ENCODE measurements at regions not wholly inside any gene's neighbourhood (a gene's known extent, or its start where the extent isn't known, plus 50 kb on each side); places are given as distances from the start of the nearest gene placed in this dataset.

- Histone ChIP-seq H3K4me3 (ENCODE audit: extremely low read depth in 1 of 4, insufficient read depth in 2 of 4, low read depth in 3 of 4, low read length in 4 of 4) (no peak overlapping the region), H3K18ac (ENCODE audit: extremely low read depth, low read length) (no peak overlapping the region), H4K20me1 (replicated peaks in 1 of 2; ENCODE audit: control insufficient read depth in 1 of 2, insufficient read depth in 2 of 2, low read length in 2 of 2) (no peaks in the 10 kb centered on the region), H3K27me3 (replicated peaks in 1 of 4; ENCODE audit: control insufficient read depth in 3 of 4, extremely low read depth in 1 of 4, insufficient read depth in 3 of 4, low read length in 3 of 4) (peaks cover 0 to 1% (median 0%) of the 10 kb centered on the region in 4 experiments; a peak in 1 of 7 replicates), H3K9ac (replicated peaks in 1 of 4; ENCODE audit: extremely low read depth in 1 of 4, low read depth in 3 of 4, low read length in 3 of 4) (no peak overlapping the region), H2BK12ac (ENCODE audit: low read depth, low read length) (no peak overlapping the region), H3K23me2 (ENCODE audit: low read depth, low read length) (no peaks in the 10 kb centered on the region), H4K8ac (ENCODE audit: extremely low read depth, insufficient read depth, low read length) (no peak overlapping the region), H3K4ac (replicated peaks; ENCODE audit: insufficient read length, low read depth, low read length) (no peak overlapping the region), H3K79me1 (ENCODE audit: low read depth, low read length) (no peaks in the 10 kb centered on the region), H2BK5ac (ENCODE audit: low read depth, low read length) (no peak overlapping the region), H2BK15ac (ENCODE audit: low read length) (no peak overlapping the region), H2AK5ac (ENCODE audit: low read depth, low read length) (no peak overlapping the region), H3K56ac (replicated peaks; ENCODE audit: insufficient read length, low read depth, low read length) (no peak overlapping the region), H2AFZ (ENCODE audit: low read length) (no peak overlapping the region), H2BK20ac (ENCODE audit: low read length) (no peak overlapping the region), H3K27ac (ENCODE audit: low read depth, low read length) (no peak overlapping the region), H3K4me1 (replicated peaks in 1 of 4; ENCODE audit: control insufficient read depth in 3 of 4, insufficient read depth in 4 of 4, low read length in 3 of 4) (no peaks in the 10 kb centered on the region), H3K79me2 (ENCODE audit: control insufficient read depth in 1 of 2, insufficient read depth in 2 of 2, low read length in 2 of 2) (no peaks in the 10 kb centered on the region), H2BK120ac (replicated peaks; ENCODE audit: low read depth, low read length) (no peak overlapping the region), H3K9me3 (ENCODE audit: insufficient read depth in 2 of 2, low read depth in 1 of 2, low read length in 1 of 2) (no peaks in the 10 kb centered on the region), H3K4me2 (ENCODE audit: insufficient read depth in 1 of 2, low read depth in 2 of 2, low read length in 2 of 2) (no peak overlapping the region), H3K14ac (ENCODE audit: insufficient read length) (no peak overlapping the region), H4K5ac (ENCODE audit: insufficient read length, low read depth, low read length) (no peak overlapping the region), H3K23ac (ENCODE audit: insufficient read length) (no peak overlapping the region), H4K91ac (replicated peaks; ENCODE audit: insufficient read length, low read length) (no peak overlapping the region), H3K36me3 (ENCODE audit: control insufficient read depth in 2 of 4, insufficient read depth in 4 of 4, low read length in 3 of 4) (no peaks in the 10 kb centered on the region)
- 93% methylated on average over 3 of the region's 3 CpGs; no CpG with 5 or more reads in 1 of the 2 experiments for whole genome bisulfite sequencing, 2 experiments (ENCODE audit: extremely low coverage in 1 of 2, insufficient coverage in 1 of 2, insufficient read length in 1 of 2, insufficient replicate concordance in 2 of 2, low coverage in 1 of 2, low lambda C conversion rate in 2 of 2, missing lambda C conversion rate in 1 of 2)
- DNase-seq (ENCODE audit: low read depth in 1 of 2, low spot score in 2 of 2) (no peak), FAIRE-seq (no peak)
- ChIA-PET CTCF (ENCODE audit: partially characterized antibody) (no interaction called here), POLR2A (ENCODE audit: partially characterized antibody) (no interaction called here)
- TF ChIP-seq CREB1 (IDR thresholded peaks at IDR 0.05) = no peak
- TF ChIP-seq ZNF274 (IDR thresholded peaks at IDR 0.05; ENCODE audit: borderline replicate concordance, extremely low read depth, low read length) = no peak
- TF ChIP-seq JUND (IDR thresholded peaks at IDR 0.05; ENCODE audit: low read length) = no peak
- TF ChIP-seq EP300 (IDR thresholded peaks at IDR 0.05; ENCODE audit: borderline replicate concordance in 1 of 2, low read depth in 2 of 2, low read length in 2 of 2) = no peak
- no peak for TF ChIP-seq MAFK (IDR thresholded peaks at IDR 0.05; ENCODE audit: low read depth, low read length)
- no peak for TF ChIP-seq EZH2 (IDR thresholded peaks at IDR 0.05; ENCODE audit: low read depth, low read length, severe bottlenecking)
- no peak for TF ChIP-seq RNF2 (IDR thresholded peaks at IDR 0.05; ENCODE audit: borderline replicate concordance, low read depth, low read length, missing control alignments, poor library complexity, severe bottlenecking)
- TF ChIP-seq, protein P1, sequence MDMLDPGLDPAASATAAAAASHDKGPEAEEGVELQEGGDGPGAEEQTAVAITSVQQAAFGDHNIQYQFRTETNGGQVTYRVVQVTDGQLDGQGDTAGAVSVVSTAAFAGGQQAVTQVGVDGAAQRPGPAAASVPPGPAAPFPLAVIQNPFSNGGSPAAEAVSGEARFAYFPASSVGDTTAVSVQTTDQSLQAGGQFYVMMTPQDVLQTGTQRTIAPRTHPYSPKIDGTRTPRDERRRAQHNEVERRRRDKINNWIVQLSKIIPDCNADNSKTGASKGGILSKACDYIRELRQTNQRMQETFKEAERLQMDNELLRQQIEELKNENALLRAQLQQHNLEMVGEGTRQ (IDR thresholded peaks at IDR 0.05; ENCODE audit: low read length) = no peak
- no peak for TF ChIP-seq RAD21 (IDR thresholded peaks at IDR 0.05 in 1 of 2, conservative IDR thresholded peaks at IDR 0.05 in 1 of 2; ENCODE audit: low read depth in 2 of 2, low read length in 2 of 2)
- no peak for TF ChIP-seq MAX (IDR thresholded peaks at IDR 0.05)
Measured at GRCh38 chr4:34289489-34289888, 1954.8 kb downstream of the ARAP2 start.
